Keratinocyte (primary cell): ENCODE measurements at regions not wholly inside any gene's neighbourhood (a gene's known extent, or its start where the extent isn't known, plus 50 kb on each side); places are given as distances from the start of the nearest gene placed in this dataset.

Experiments used
- DNase-seq: peaks from one replicate; pipeline ENCODE4 v3.0.0-alpha.2; 2011; ENCODE audit warnings: low read depth, missing footprints, low spot score
- FAIRE-seq: peaks from 2 replicates; lab custom pipeline; 2011; peaks lifted over from hg19 to GRCh38; lab: Jason Lieb, UNC
- H2AFZ ChIP-seq: 2 replicates; pipeline ENCODE4 v1.6.0; 2012; ENCODE audit warnings: low read length, control low read depth, inconsistent platforms; ENCODE audit not compliant: control insufficient read depth
- H3K27ac ChIP-seq: 2 replicates; pipeline ENCODE4 v1.5.1; 2011; ENCODE audit warnings: low read length; ENCODE audit not compliant: control insufficient read depth, insufficient read depth
- H3K27me3 ChIP-seq: 3 replicates; pipeline ENCODE4 v1.6.0; 2011; ENCODE audit warnings: low read length; ENCODE audit not compliant: control insufficient read depth, insufficient read depth; ENCODE audit errors: extremely low read depth
- H3K36me3 ChIP-seq, 2 experiments: 2 replicates in 1 of 2; 3 replicates in 1 of 2; pipeline ENCODE4 v1.5.1; 2011; ENCODE audit warnings: low read length in 2 of 2, mild to moderate bottlenecking in 1 of 2; ENCODE audit not compliant: control insufficient read depth in 2 of 2, insufficient read depth in 2 of 2; ENCODE audit errors: extremely low read depth in 1 of 2
- H3K4me1 ChIP-seq: 3 replicates; pipeline ENCODE4 v1.5.1; 2011; ENCODE audit warnings: low read length; ENCODE audit not compliant: control insufficient read depth, insufficient read depth; ENCODE audit errors: extremely low read depth
- H3K4me2 ChIP-seq: 3 replicates; pipeline ENCODE4 v1.6.0; 2011; ENCODE audit warnings: low read depth, low read length; ENCODE audit not compliant: control insufficient read depth, insufficient read depth; ENCODE audit errors: extremely low read depth
- H3K4me3 ChIP-seq, 3 experiments: fragments of 200-600 bp in 1 of 3; sonication (generic) in 1 of 3; 2 replicates in 2 of 3; 3 replicates in 1 of 3; pipeline ENCODE4 v1.5.1; 2011 to 2016; ENCODE audit warnings: low read length in 3 of 3, mild to moderate bottlenecking in 3 of 3, control low read depth in 2 of 3, inconsistent platforms in 1 of 3, low read depth in 1 of 3, mixed read lengths in 1 of 3, mixed run types in 1 of 3, moderate library complexity in 1 of 3; ENCODE audit not compliant: control insufficient read depth in 2 of 3, insufficient read depth in 2 of 3; ENCODE audit errors: extremely low read depth in 1 of 3
- H3K79me2 ChIP-seq: 2 replicates; pipeline ENCODE4 v1.6.0; 2012; ENCODE audit warnings: low read length; ENCODE audit not compliant: control insufficient read depth, insufficient read depth
- H3K9ac ChIP-seq: 3 replicates; pipeline ENCODE4 v1.6.0; 2011; ENCODE audit warnings: low read length; ENCODE audit not compliant: control insufficient read depth, insufficient read depth; ENCODE audit errors: extremely low read depth
- H3K9me1 ChIP-seq: 3 replicates; pipeline ENCODE4 v1.6.0; 2011; ENCODE audit warnings: low read length; ENCODE audit not compliant: control insufficient read depth, insufficient read depth; ENCODE audit errors: extremely low read depth
- H3K9me3 ChIP-seq: 2 replicates; pipeline ENCODE4 v1.5.1; 2012; ENCODE audit warnings: low read depth, low read length; ENCODE audit not compliant: control insufficient read depth
- H4K20me1 ChIP-seq: 3 replicates; pipeline ENCODE4 v1.6.0; 2011; ENCODE audit warnings: low read length; ENCODE audit not compliant: control insufficient read depth, insufficient read depth; ENCODE audit errors: extremely low read depth
- CTCF ChIP-seq, 3 experiments: IDR thresholded peaks in 1 of 3; conservative IDR thresholded peaks in 1 of 3; optimal IDR thresholded peaks in 1 of 3; 2 replicates in 2 of 3; 3 replicates in 1 of 3; pipeline versions ENCODE3 to v1.5.1; 2011; ENCODE audit warnings: low read length in 3 of 3, mild to moderate bottlenecking in 3 of 3, moderate library complexity in 2 of 3, control low read depth in 1 of 3, inconsistent platforms in 1 of 3; ENCODE audit not compliant: insufficient read depth in 2 of 3; ENCODE audit errors: extremely low read depth in 1 of 3
- EZH2 ChIP-seq: IDR thresholded peaks from one replicate; pipeline ENCODE4 v1.6.1; 2012; ENCODE audit warnings: inconsistent platforms, mild to moderate bottlenecking, low read length, moderate library complexity
- dilution Hi-C: fragments of 300-500 bp; cut with MboI; formaldehyde crosslinking; loops from one replicate; pipeline ENCODE4 v1.7.0; 2020; ENCODE audit warnings: low sequenced_read_pairs; ENCODE audit not compliant: extremely low pct_ligation_motif_present

GRCh38 chr20:10843146-10843711 is 169.4 kb upstream of the JAG1 start:
- dilution Hi-C loops = no loop called here
- no peak overlapping the region for H2AFZ ChIP-seq
- FAIRE-seq = no peak

GRCh38 chr20:10846766-10847165 is 173.0 kb upstream of the JAG1 start:
- Histone ChIP-seq H3K4me3 (no peak overlapping the region), H3K9me3 (peaks cover 3% of the 10 kb centered on the region), H3K4me1 (peaks cover 11% of the 10 kb centered on the region), H3K27ac (no peak overlapping the region), H3K36me3 (no peaks in the 10 kb centered on the region), H2AFZ (no peak overlapping the region), H3K79me2 (no peaks in the 10 kb centered on the region), H3K9me1 (no peaks in the 10 kb centered on the region), H3K4me2 (no peak overlapping the region), H3K9ac (no peak overlapping the region), H4K20me1 (no peaks in the 10 kb centered on the region), H3K27me3 (no peaks in the 10 kb centered on the region)
- TF ChIP-seq CTCF (optimal IDR thresholded peaks at IDR 0.05 in 1 of 3, IDR thresholded peaks at IDR 0.05 in 1 of 3, conservative IDR thresholded peaks at IDR 0.05 in 1 of 3; ENCODE audit: extremely low read depth in 1 of 3, insufficient read depth in 2 of 3, low read length in 3 of 3) (no peak), EZH2 (no peak)
- dilution Hi-C loops = no loop called here
- DNase-seq (no peak), FAIRE-seq (no peak)

More at GRCh38 chr20:10843146-10843711, 169.4 kb upstream of the JAG1 start:
- H3K9ac ChIP-seq = no peak overlapping the region
- H3K4me3 ChIP-seq = no peak overlapping the region
- no peak overlapping the region for H3K4me2 ChIP-seq
- no peaks in the 10 kb centered on the region for H3K27me3 ChIP-seq
- TF ChIP-seq CTCF (optimal IDR thresholded peaks at IDR 0.05 in 1 of 3, IDR thresholded peaks at IDR 0.05 in 1 of 3, conservative IDR thresholded peaks at IDR 0.05 in 1 of 3; ENCODE audit: extremely low read depth in 1 of 3, insufficient read depth in 2 of 3, low read length in 3 of 3) = no peak
- H3K9me1 ChIP-seq = no peaks in the 10 kb centered on the region
- H3K79me2 ChIP-seq = no peaks in the 10 kb centered on the region
- no peak overlapping the region for H3K27ac ChIP-seq
- no peaks in the 10 kb centered on the region for H4K20me1 ChIP-seq
- H3K4me1 ChIP-seq = no peaks in the 10 kb centered on the region
- H3K9me3 ChIP-seq = peaks cover 3% of the 10 kb centered on the region
- no peaks in the 10 kb centered on the region for H3K36me3 ChIP-seq
- DNase-seq = no peak
